ENCODE measurements at regions not wholly inside any gene's neighbourhood (a gene's known extent, or its start where the extent isn't known, plus 50 kb on each side); places are given as distances from the start of the nearest gene placed in this dataset.

- 91% methylated on average over 6 of the region's 6 CpGs for WGBS
- Histone ChIP-seq H3K4me3 (ENCODE audit: low read length in 2 of 2) (peak overlapping the region; percentile 49 to 53), H3K36me3 (ENCODE audit: control insufficient read depth in 2 of 2, insufficient read depth in 2 of 2, low read length in 1 of 2) (no peaks in the 10 kb centered on the region), H3K27me3 (ENCODE audit: control insufficient read depth in 2 of 2, insufficient read depth in 1 of 2, low read length in 1 of 2) (no peaks in the 10 kb centered on the region), H3K4me1 (ENCODE audit: control insufficient read depth in 2 of 2, insufficient read depth in 2 of 2, low read length in 2 of 2) (peaks cover 44 to 60% of the 10 kb centered on the region in 2 donors), H3K27ac (ENCODE audit: low read depth in 1 of 2, low read length in 1 of 2) (peak overlapping the region; percentile 8 to 74), H3K9me3 (ENCODE audit: control insufficient read depth in 2 of 2, insufficient read depth in 1 of 2, low read length in 1 of 2) (no peaks in the 10 kb centered on the region)
- no peak for DNase-seq (ENCODE audit: low read depth in 6 of 9, low spot score in 9 of 9)
Observed at GRCh38 chr20:60256811-60257210, 298.6 kb downstream of the CDH26 start.

GRCh38 chr20:60257671-60258070 is 299.4 kb downstream of the CDH26 start:
- peaks cover 44 to 59% of the 10 kb centered on the region in 2 donors for H3K4me1 ChIP-seq (ENCODE audit: control insufficient read depth in 2 of 2, insufficient read depth in 2 of 2, low read length in 2 of 2)
- peak in 1 of 9 donors; percentile 40 for DNase-seq (ENCODE audit: low read depth in 6 of 9, low spot score in 9 of 9)
- H3K4me3 ChIP-seq (ENCODE audit: low read length in 2 of 2), result peak overlapping the region; percentile 49 to 53
- peaks cover 0 to 1% of the 10 kb centered on the region in 2 donors for H3K36me3 ChIP-seq (ENCODE audit: control insufficient read depth in 2 of 2, insufficient read depth in 2 of 2, low read length in 1 of 2)
- peak overlapping the region; percentile 25 to 74 for H3K27ac ChIP-seq (ENCODE audit: low read depth in 1 of 2, low read length in 1 of 2)
- WGBS, result 60% methylated on average over 3 of the region's 3 CpGs
- H3K27me3 ChIP-seq (ENCODE audit: control insufficient read depth in 2 of 2, insufficient read depth in 1 of 2, low read length in 1 of 2), result no peaks in the 10 kb centered on the region
- no peaks in the 10 kb centered on the region for H3K9me3 ChIP-seq (ENCODE audit: control insufficient read depth in 2 of 2, insufficient read depth in 1 of 2, low read length in 1 of 2)

- WGBS, result 96% methylated on average over 6 of the region's 6 CpGs
- Histone ChIP-seq H3K27ac (ENCODE audit: low read depth in 1 of 2, low read length in 1 of 2) (peak overlapping the region in 1 of 2 donors; percentile 74), H3K4me3 (ENCODE audit: low read length in 2 of 2) (peak overlapping the region; percentile 29 to 53), H3K27me3 (ENCODE audit: control insufficient read depth in 2 of 2, insufficient read depth in 1 of 2, low read length in 1 of 2) (no peaks in the 10 kb centered on the region), H3K36me3 (ENCODE audit: control insufficient read depth in 2 of 2, insufficient read depth in 2 of 2, low read length in 1 of 2) (peaks cover 0 to 5% of the 10 kb centered on the region in 2 donors), H3K4me1 (ENCODE audit: control insufficient read depth in 2 of 2, insufficient read depth in 2 of 2, low read length in 2 of 2) (peaks cover 46 to 59% of the 10 kb centered on the region in 2 donors), H3K9me3 (ENCODE audit: control insufficient read depth in 2 of 2, insufficient read depth in 1 of 2, low read length in 1 of 2) (no peaks in the 10 kb centered on the region)
- DNase-seq (ENCODE audit: low read depth in 6 of 9, low spot score in 9 of 9), result no peak
Observed at GRCh38 chr20:60258255-60258863, 300.1 kb downstream of the CDH26 start.

GRCh38 chr20:60261333-60261732 is 303.1 kb downstream of the CDH26 start:
- no peaks in the 10 kb centered on the region for H3K27me3 ChIP-seq (ENCODE audit: control insufficient read depth in 2 of 2, insufficient read depth in 1 of 2, low read length in 1 of 2)
- H3K9me3 ChIP-seq (ENCODE audit: control insufficient read depth in 2 of 2, insufficient read depth in 1 of 2, low read length in 1 of 2), result no peaks in the 10 kb centered on the region
- no peak for DNase-seq (ENCODE audit: low read depth in 6 of 9, low spot score in 9 of 9)
- peaks cover 0 to 5% of the 10 kb centered on the region in 2 donors for H3K36me3 ChIP-seq (ENCODE audit: control insufficient read depth in 2 of 2, insufficient read depth in 2 of 2, low read length in 1 of 2)
- no peak overlapping the region for H3K4me3 ChIP-seq (ENCODE audit: low read length in 2 of 2)
- WGBS, result 77% methylated on average over 4 of the region's 4 CpGs
- no peak overlapping the region for H3K27ac ChIP-seq (ENCODE audit: low read depth in 1 of 2, low read length in 1 of 2)
- H3K4me1 ChIP-seq (ENCODE audit: control insufficient read depth in 2 of 2, insufficient read depth in 2 of 2, low read length in 2 of 2), result peaks cover 63 to 71% of the 10 kb centered on the region in 2 donors

GRCh38 chr20:60262967-60263603 is 304.9 kb downstream of the CDH26 start:
- H3K36me3 ChIP-seq (ENCODE audit: control insufficient read depth in 2 of 2, insufficient read depth in 2 of 2, low read length in 1 of 2), result peaks cover 0 to 5% of the 10 kb centered on the region in 2 donors
- no peak overlapping the region for H3K4me3 ChIP-seq (ENCODE audit: low read length in 2 of 2)
- WGBS, result 37% methylated on average over 4 of the region's 4 CpGs
- peak in 1 of 9 donors; percentile 50 for DNase-seq (ENCODE audit: low read depth in 6 of 9, low spot score in 9 of 9)
- H3K9me3 ChIP-seq (ENCODE audit: control insufficient read depth in 2 of 2, insufficient read depth in 1 of 2, low read length in 1 of 2), result no peaks in the 10 kb centered on the region
- H3K27me3 ChIP-seq (ENCODE audit: control insufficient read depth in 2 of 2, insufficient read depth in 1 of 2, low read length in 1 of 2), result no peaks in the 10 kb centered on the region
- peaks cover 67 to 73% of the 10 kb centered on the region in 2 donors for H3K4me1 ChIP-seq (ENCODE audit: control insufficient read depth in 2 of 2, insufficient read depth in 2 of 2, low read length in 2 of 2)
- peak overlapping the region in 1 of 2 donors; percentile 66 for H3K27ac ChIP-seq (ENCODE audit: low read depth in 1 of 2, low read length in 1 of 2)

GRCh38 chr20:60263725-60264709 is 305.8 kb downstream of the CDH26 start:
- peaks cover 4 to 5% of the 10 kb centered on the region in 2 donors for H3K36me3 ChIP-seq (ENCODE audit: control insufficient read depth in 2 of 2, insufficient read depth in 2 of 2, low read length in 1 of 2)
- no peak for DNase-seq (ENCODE audit: low read depth in 6 of 9, low spot score in 9 of 9)
- no peaks in the 10 kb centered on the region for H3K9me3 ChIP-seq (ENCODE audit: control insufficient read depth in 2 of 2, insufficient read depth in 1 of 2, low read length in 1 of 2)
- H3K27me3 ChIP-seq (ENCODE audit: control insufficient read depth in 2 of 2, insufficient read depth in 1 of 2, low read length in 1 of 2), result no peaks in the 10 kb centered on the region
- no peak overlapping the region for H3K4me3 ChIP-seq (ENCODE audit: low read length in 2 of 2)
- H3K27ac ChIP-seq (ENCODE audit: low read depth in 1 of 2, low read length in 1 of 2), result peak overlapping the region in 1 of 2 donors; percentile 94
- peaks cover 71 to 76% of the 10 kb centered on the region in 2 donors for H3K4me1 ChIP-seq (ENCODE audit: control insufficient read depth in 2 of 2, insufficient read depth in 2 of 2, low read length in 2 of 2)
- WGBS, result 92% methylated on average over 18 of the region's 18 CpGs

GRCh38 chr20:60266177-60266823 is 308.1 kb downstream of the CDH26 start:
- WGBS, result 28% methylated on average over 9 of the region's 9 CpGs

GRCh38 chr20:60268491-60268890 is 310.3 kb downstream of the CDH26 start:
- 97% methylated on average over 4 of the region's 4 CpGs for WGBS
- Histone ChIP-seq H3K27ac (ENCODE audit: low read depth in 1 of 2, low read length in 1 of 2) (no peak overlapping the region), H3K4me3 (ENCODE audit: low read length in 2 of 2) (no peak overlapping the region), H3K27me3 (ENCODE audit: control insufficient read depth in 2 of 2, insufficient read depth in 1 of 2, low read length in 1 of 2) (no peaks in the 10 kb centered on the region), H3K9me3 (ENCODE audit: control insufficient read depth in 2 of 2, insufficient read depth in 1 of 2, low read length in 1 of 2) (no peaks in the 10 kb centered on the region), H3K36me3 (ENCODE audit: control insufficient read depth in 2 of 2, insufficient read depth in 2 of 2, low read length in 1 of 2) (peaks cover 0 to 4% of the 10 kb centered on the region in 2 donors), H3K4me1 (ENCODE audit: control insufficient read depth in 2 of 2, insufficient read depth in 2 of 2, low read length in 2 of 2) (peaks cover 83 to 95% of the 10 kb centered on the region in 2 donors)
- DNase-seq (ENCODE audit: low read depth in 6 of 9, low spot score in 9 of 9), result no peak

More at GRCh38 chr20:60266177-60266823, 308.1 kb downstream of the CDH26 start:
- no peaks in the 10 kb centered on the region for H3K9me3 ChIP-seq (ENCODE audit: control insufficient read depth in 2 of 2, insufficient read depth in 1 of 2, low read length in 1 of 2)
- H3K4me1 ChIP-seq (ENCODE audit: control insufficient read depth in 2 of 2, insufficient read depth in 2 of 2, low read length in 2 of 2), result peaks cover 66 to 87% of the 10 kb centered on the region in 2 donors
- peak overlapping the region; percentile 85 to 94 for H3K27ac ChIP-seq (ENCODE audit: low read depth in 1 of 2, low read length in 1 of 2)
- peak; percentile 66 to 94 (median 84) for DNase-seq (ENCODE audit: low read depth in 6 of 9, low spot score in 9 of 9)
- no peaks in the 10 kb centered on the region for H3K27me3 ChIP-seq (ENCODE audit: control insufficient read depth in 2 of 2, insufficient read depth in 1 of 2, low read length in 1 of 2)
- H3K4me3 ChIP-seq (ENCODE audit: low read length in 2 of 2), result peak overlapping the region in 1 of 2 donors; percentile 21
- peaks cover 4 to 5% of the 10 kb centered on the region in 2 donors for H3K36me3 ChIP-seq (ENCODE audit: control insufficient read depth in 2 of 2, insufficient read depth in 2 of 2, low read length in 1 of 2)

All from thymus (tissue), 11 donors.